ENCODE measurements at regions not wholly inside any gene's neighbourhood (a gene's known extent, or its start where the extent isn't known, plus 50 kb on each side); places are given as distances from the start of the nearest gene placed in this dataset.

- Histone ChIP-seq H3K36me3 (no peaks in the 10 kb centered on the region), H3K27ac (no peak overlapping the region), H3K27me3 (no peaks in the 10 kb centered on the region), H3K4me1 (no peaks in the 10 kb centered on the region), H3K4me3 (no peak overlapping the region), H3K9me3 (no peaks in the 10 kb centered on the region)
- TF ChIP-seq CTCF (IDR thresholded peaks at IDR 0.05) (no peak), POLR2A (IDR thresholded peaks at IDR 0.05) (no peak)
- no peak for DNase-seq
- intact Hi-C loops (cut with DNase I; ENCODE audit: low total_unique reads): no loop called here
Observed at GRCh38 chr2:65541773-65542172, 109.4 kb upstream of the SPRED2 start.

- intact Hi-C loops (cut with DNase I; ENCODE audit: low total_unique reads): no loop called here
- no peak overlapping the region for H3K4me3 ChIP-seq
- no peak for TF ChIP-seq CTCF (IDR thresholded peaks at IDR 0.05)
- no peak for TF ChIP-seq POLR2A (IDR thresholded peaks at IDR 0.05)
- no peaks in the 10 kb centered on the region for H3K9me3 ChIP-seq
- DNase-seq: no peak
- no peaks in the 10 kb centered on the region for H3K4me1 ChIP-seq
- no peaks in the 10 kb centered on the region for H3K27me3 ChIP-seq
- no peak overlapping the region for H3K27ac ChIP-seq
- H3K36me3 ChIP-seq: no peaks in the 10 kb centered on the region
Observed at GRCh38 chr2:65539633-65540032, 107.2 kb upstream of the SPRED2 start.

GRCh38 chr2:65537651-65538385 is 105.4 kb upstream of the SPRED2 start:
- Histone ChIP-seq H3K4me3 (no peak overlapping the region), H3K27ac (no peak overlapping the region), H3K9me3 (no peaks in the 10 kb centered on the region), H3K27me3 (no peaks in the 10 kb centered on the region), H3K36me3 (no peaks in the 10 kb centered on the region), H3K4me1 (no peaks in the 10 kb centered on the region)
- no peak for TF ChIP-seq POLR2A (IDR thresholded peaks at IDR 0.05)
- no peak for TF ChIP-seq CTCF (IDR thresholded peaks at IDR 0.05)
- no peak for DNase-seq
- intact Hi-C loops (cut with DNase I; ENCODE audit: low total_unique reads): no loop called here

- no peak overlapping the region for H3K27ac ChIP-seq
- no peak for DNase-seq
- H3K9me3 ChIP-seq: no peaks in the 10 kb centered on the region
- H3K4me1 ChIP-seq: no peaks in the 10 kb centered on the region
- intact Hi-C loops (cut with DNase I; ENCODE audit: low total_unique reads): no loop called here
- H3K27me3 ChIP-seq: no peaks in the 10 kb centered on the region
- no peaks in the 10 kb centered on the region for H3K36me3 ChIP-seq
- TF ChIP-seq CTCF (IDR thresholded peaks at IDR 0.05) (no peak), POLR2A (IDR thresholded peaks at IDR 0.05) (no peak)
- no peak overlapping the region for H3K4me3 ChIP-seq
Observed at GRCh38 chr2:65536596-65536995, 104.2 kb upstream of the SPRED2 start.

- intact Hi-C loops (cut with DNase I; ENCODE audit: low total_unique reads): no loop called here
- H3K4me3 ChIP-seq: no peak overlapping the region
- H3K27ac ChIP-seq: no peak overlapping the region
- no peaks in the 10 kb centered on the region for H3K27me3 ChIP-seq
- TF ChIP-seq CTCF (IDR thresholded peaks at IDR 0.05) (no peak), POLR2A (IDR thresholded peaks at IDR 0.05) (no peak)
- H3K36me3 ChIP-seq: no peaks in the 10 kb centered on the region
- H3K9me3 ChIP-seq: no peaks in the 10 kb centered on the region
- DNase-seq: no peak
- H3K4me1 ChIP-seq: no peaks in the 10 kb centered on the region
Observed at GRCh38 chr2:65532937-65533336, 100.5 kb upstream of the SPRED2 start.
